CD14-positive monocyte (primary cell): ENCODE measurements at regions not wholly inside any gene's neighbourhood (a gene's known extent, or its start where the extent isn't known, plus 50 kb on each side); places are given as distances from the start of the nearest gene placed in this dataset.

Experiments used
- DNase-seq, 3 donors: peaks; one replicate each; pipeline ENCODE4 v3.0.0-alpha.2; 2011 to 2022
- H2AFZ ChIP-seq: 2 replicates; pipeline ENCODE4 v1.6.0; 2012; ENCODE audit warnings: mild to moderate bottlenecking, low read depth, low read length, inconsistent platforms; ENCODE audit not compliant: insufficient read depth, poor library complexity, severe bottlenecking
- H3K27ac ChIP-seq, 2 donors: 1 replicate in 1 of 2; 2 replicates in 1 of 2; pipeline ENCODE4 v1.5.1; 2012 to 2013; ENCODE audit warnings: low read length in 2 of 2, control low read depth in 1 of 2, inconsistent platforms in 1 of 2, low read depth in 1 of 2, mild to moderate bottlenecking in 1 of 2
- H3K27me3 ChIP-seq, 2 donors: one replicate each; pipeline versions ENCODE4 v1.6.0 to v1.6.1; 2011 to 2013; ENCODE audit warnings: low read length in 2 of 2; ENCODE audit not compliant: control insufficient read depth in 2 of 2, insufficient read depth in 2 of 2
- H3K36me3 ChIP-seq, 2 donors: replicated peaks in 1 of 2; 1 replicate in 1 of 2; 2 replicates in 1 of 2; pipeline versions ENCODE4 v1.5.1 to v1.6.1; 2012 to 2013; ENCODE audit warnings: low read length in 2 of 2, control low read depth in 1 of 2, inconsistent platforms in 1 of 2, mild to moderate bottlenecking in 1 of 2; ENCODE audit not compliant: insufficient read depth in 2 of 2, control insufficient read depth in 1 of 2
- H3K4me1 ChIP-seq, 2 donors: 1 replicate in 1 of 2; 2 replicates in 1 of 2; pipeline versions ENCODE4 v1.5.1 to v1.6.1; 2012 to 2013; ENCODE audit warnings: low read length in 2 of 2, control low read depth in 1 of 2, inconsistent platforms in 1 of 2, mild to moderate bottlenecking in 1 of 2, moderate library complexity in 1 of 2; ENCODE audit not compliant: insufficient read depth in 2 of 2, control insufficient read depth in 1 of 2
- H3K4me2 ChIP-seq: replicated peaks from 2 replicates; pipeline ENCODE3; 2012; ENCODE audit warnings: low read length, moderate library complexity, mild to moderate bottlenecking; ENCODE audit not compliant: poor library complexity, severe bottlenecking; ENCODE audit errors: extremely low read depth
- H3K4me3 ChIP-seq, 3 experiments: fragments of 200-600 bp in 1 of 3; sonication (generic) in 1 of 3; replicated peaks in 1 of 3; 1 replicate in 2 of 3; 2 replicates in 1 of 3; pipeline ENCODE4 v1.5.1; 2011 to 2013; ENCODE audit warnings: low read length in 3 of 3, mild to moderate bottlenecking in 3 of 3, control low read depth in 2 of 3, low read depth in 2 of 3, inconsistent platforms in 1 of 3, moderate library complexity in 1 of 3
- H3K79me2 ChIP-seq: 2 replicates; pipeline ENCODE4 v1.6.0; 2012; ENCODE audit warnings: mild to moderate bottlenecking, control low read depth, inconsistent platforms, low read length, moderate library complexity; ENCODE audit not compliant: insufficient read depth
- H3K9ac ChIP-seq: 2 replicates; pipeline ENCODE4 v1.6.0; 2017; ENCODE audit warnings: low read length, mild to moderate bottlenecking; ENCODE audit not compliant: insufficient read depth, poor library complexity, severe bottlenecking
- H3K9me3 ChIP-seq, 2 donors: replicated peaks in 1 of 2; 1 replicate in 1 of 2; 2 replicates in 1 of 2; pipeline versions ENCODE4 v1.5.1 to v1.6.1; 2012 to 2013; ENCODE audit warnings: low read length in 2 of 2, control low read depth in 1 of 2; ENCODE audit not compliant: control insufficient read depth in 1 of 2, insufficient read depth in 1 of 2
- H4K20me1 ChIP-seq: 2 replicates; pipeline ENCODE4 v1.6.0; 2012; ENCODE audit warnings: mild to moderate bottlenecking, low read length, control low read depth, moderate library complexity; ENCODE audit not compliant: insufficient read depth
- H3K27ac Mint-ChIP-seq, 7 donors: one replicate each; pipeline ENCODE4 v1.8.0; 2020; ENCODE audit warnings: mild to moderate bottlenecking in 7 of 7, mixed read lengths in 7 of 7, moderate library complexity in 6 of 7, inconsistent platforms in 2 of 7
- H3K27me3 Mint-ChIP-seq, 3 donors: one replicate each; pipeline ENCODE4 v1.8.0; 2021 to 2022; ENCODE audit warnings: low read depth in 3 of 3, mild to moderate bottlenecking in 3 of 3, mixed read lengths in 3 of 3, moderate library complexity in 3 of 3, inconsistent platforms in 1 of 3
- H3K36me3 Mint-ChIP-seq, 2 donors: one replicate each; pipeline ENCODE4 v1.8.0; 2020; ENCODE audit warnings: mixed read lengths in 2 of 2, inconsistent platforms in 1 of 2, mild to moderate bottlenecking in 1 of 2
- H3K4me1 Mint-ChIP-seq: one replicate; pipeline ENCODE4 v1.8.0; 2020; ENCODE audit warnings: mild to moderate bottlenecking, mixed read lengths
- H3K4me3 Mint-ChIP-seq, 2 donors: one replicate each; pipeline ENCODE4 v1.8.0; 2020; ENCODE audit warnings: mild to moderate bottlenecking in 2 of 2, mixed read lengths in 2 of 2, moderate library complexity in 1 of 2
- H3K9me3 Mint-ChIP-seq, 7 donors: one replicate each; pipeline ENCODE4 v1.8.0; 2020 to 2022; ENCODE audit warnings: mixed read lengths in 7 of 7, mild to moderate bottlenecking in 6 of 7, moderate library complexity in 6 of 7, inconsistent platforms in 2 of 7
- CTCF ChIP-seq: fragments of 200-600 bp; IDR thresholded peaks from one replicate; pipeline ENCODE4 v1.8.0; 2022; ENCODE audit warnings: antibody characterized with exemption, mild to moderate bottlenecking
- WGBS: methylation state at CpG from one replicate; pipeline ENCODE4 v1.1.5; 2013; ENCODE audit warnings: missing lambda C conversion rate; ENCODE audit not compliant: insufficient coverage; 5-methylcytosine and 5-hydroxymethylcytosine counted together
- intact Hi-C, 2 donors: fragments of 100-400 bp; cut with micrococcal nuclease; formaldehyde crosslinking; loops; one replicate each; pipeline versions ENCODE4 v1.15.0 to v1.15.1; 2023

- Mint-ChIP-seq H3K36me3 (no peaks in the 10 kb centered on the region), H3K4me1 (no peaks in the 10 kb centered on the region), H3K27me3 (peaks cover 10 to 13% (median 13%) of the 10 kb centered on the region in 3 donors), H3K27ac (no peak overlapping the region), H3K4me3 (no peak overlapping the region), H3K9me3 (peaks cover 0 to 7% (median 4%) of the 10 kb centered on the region in 7 donors)
- H3K9me3 ChIP-seq, result peaks cover 0 to 9% of the 10 kb centered on the region in 2 donors
- H3K4me2 ChIP-seq, result no peak overlapping the region
- H3K4me1 ChIP-seq, result no peaks in the 10 kb centered on the region
- no peaks in the 10 kb centered on the region for H4K20me1 ChIP-seq
- H3K36me3 ChIP-seq, result no peaks in the 10 kb centered on the region
- H3K27ac ChIP-seq, result no peak overlapping the region
- TF ChIP-seq CTCF, result no peak
- intact Hi-C loops, result no loop called here
- no peaks in the 10 kb centered on the region for H3K27me3 ChIP-seq
- 60% methylated on average over 2 of the region's 9 CpGs for WGBS
- no peak overlapping the region for H2AFZ ChIP-seq
- no peak overlapping the region for H3K9ac ChIP-seq
- H3K79me2 ChIP-seq, result no peaks in the 10 kb centered on the region
- no peak for DNase-seq
- H3K4me3 ChIP-seq, result no peak overlapping the region
Observed at GRCh38 chr1:29499104-29499650, 262.9 kb downstream of the PTPRU start.

- intact Hi-C loops, result no loop called here
- no peak for DNase-seq
Observed at GRCh38 chr1:29498126-29499103, 262.1 kb downstream of the PTPRU start.

More at GRCh38 chr1:29498126-29499103, 262.1 kb downstream of the PTPRU start:
- H3K27ac Mint-ChIP-seq, result no peak overlapping the region
- peaks cover 0 to 9% of the 10 kb centered on the region in 2 donors for H3K9me3 ChIP-seq
- H3K4me3 Mint-ChIP-seq, result no peak overlapping the region
- H3K4me3 ChIP-seq, result no peak overlapping the region
- no peak overlapping the region for H2AFZ ChIP-seq
- H3K9ac ChIP-seq, result no peak overlapping the region
- H3K27ac ChIP-seq, result no peak overlapping the region
- H3K36me3 ChIP-seq, result no peaks in the 10 kb centered on the region
- peaks cover 9 to 13% (median 12%) of the 10 kb centered on the region in 3 donors for H3K27me3 Mint-ChIP-seq
- no peaks in the 10 kb centered on the region for H3K27me3 ChIP-seq
- no peaks in the 10 kb centered on the region for H3K4me1 Mint-ChIP-seq
- peaks cover 0 to 7% (median 4%) of the 10 kb centered on the region in 7 donors for H3K9me3 Mint-ChIP-seq
- no peaks in the 10 kb centered on the region for H3K79me2 ChIP-seq
- H3K36me3 Mint-ChIP-seq, result no peaks in the 10 kb centered on the region
- no peaks in the 10 kb centered on the region for H4K20me1 ChIP-seq
- 81% methylated on average over 14 of the region's 14 CpGs for WGBS
- no peak for TF ChIP-seq CTCF
- H3K4me2 ChIP-seq, result no peak overlapping the region
- H3K4me1 ChIP-seq, result no peaks in the 10 kb centered on the region
